K562 (cell line): ENCODE measurements at regions not wholly inside any gene's neighbourhood (a gene's known extent, or its start where the extent isn't known, plus 50 kb on each side); places are given as distances from the start of the nearest gene placed in this dataset.

Experiments used
- ATAC-seq: fragments of 200-7000 bp; cut with Tn5 transposase; 3 replicates; pipeline ENCODE4 v1.9.1; 2020; ENCODE audit warnings: moderate library complexity
- BruUV-seq: library from RNA; stranded (reverse); fragments of 400-500 nt; replicated peaks from 2 replicates; lab custom pipeline; 2021; lab: Mats Ljungman, UMichigan
- CTCF ChIA-PET: fragments of 300-600 bp; formaldehyde crosslinking; extraction: SDS; loops from one replicate; lab custom pipeline; 2021; ENCODE audit warnings: low intra/inter-chr PET ratio; lab: Yijun Ruan, JAX
- POLR2A ChIA-PET: fragments of 300-600, 350-650 bp; sonication (Branson Sonifier 250); formaldehyde crosslinking; extraction: SDS; loops from one replicate; lab custom pipeline; 2021; ENCODE audit warnings: antibody characterized with exemption, inconsistent platforms; lab: Yijun Ruan, JAX
- DNase-seq, 4 experiments: peaks; one replicate each; pipeline versions ENCODE4 v3.0.0 to v3.0.0-alpha.2; 2011 to 2018; ENCODE audit warnings: low spot score in 3 of 4, mixed read lengths in 3 of 4; ENCODE audit errors: extremely low read depth in 1 of 4
- FAIRE-seq: peaks from 2 replicates; lab custom pipeline; 2011; peaks lifted over from hg19 to GRCh38; lab: Jason Lieb, UNC
- H2AFZ ChIP-seq: 2 replicates; pipeline ENCODE4 v1.6.0; 2011; ENCODE audit warnings: low read depth, low read length, control low read depth, inconsistent platforms
- H3K27ac ChIP-seq: fragments of 200-600 bp; 3 replicates; pipeline ENCODE4 v1.8.0; 2011; ENCODE audit warnings: low read depth, mild to moderate bottlenecking, control low read depth, inconsistent platforms, low read length, moderate library complexity, mixed read lengths; ENCODE audit errors: extremely low read depth
- H3K27me3 ChIP-seq, 2 experiments: fragments of 300-600 bp in 1 of 2; 2 replicates in 1 of 2; 3 replicates in 1 of 2; pipeline versions ENCODE4 v1.6.0 to v1.8.0; 2011; ENCODE audit warnings: inconsistent platforms in 2 of 2, low read length in 2 of 2, mild to moderate bottlenecking in 1 of 2, mixed read lengths in 1 of 2, moderate library complexity in 1 of 2; ENCODE audit not compliant: control insufficient read depth in 2 of 2, insufficient read depth in 2 of 2
- H3K36me3 ChIP-seq: fragments of 300-600 bp; 3 replicates; pipeline ENCODE4 v1.8.0; 2011; ENCODE audit warnings: mild to moderate bottlenecking, low read length, inconsistent platforms; ENCODE audit not compliant: control insufficient read depth, insufficient read depth
- H3K4me1 ChIP-seq, 2 experiments: fragments of 200-600 bp in 1 of 2; replicated peaks in 1 of 2; 2 replicates in 1 of 2; 3 replicates in 1 of 2; pipeline versions ENCODE4 v1.5.1 to v1.8.0; 2011; ENCODE audit warnings: inconsistent platforms in 2 of 2, low read length in 2 of 2, mild to moderate bottlenecking in 1 of 2, mixed read lengths in 1 of 2, moderate library complexity in 1 of 2; ENCODE audit not compliant: control insufficient read depth in 2 of 2, insufficient read depth in 2 of 2
- H3K4me2 ChIP-seq: 2 replicates; pipeline ENCODE4 v1.6.1; 2011; ENCODE audit warnings: low read length, control low read depth, inconsistent platforms, mixed read lengths; ENCODE audit not compliant: insufficient read depth
- H3K4me3 ChIP-seq: fragments of 200-600 bp; sonication (generic), shearing (Covaris generic); 2 replicates; pipeline ENCODE4 v1.5.1; 2016; ENCODE audit warnings: control low read depth, inconsistent platforms
- H3K79me2 ChIP-seq: fragments of 200-600 bp; 3 replicates; pipeline ENCODE4 v1.8.0; 2011; ENCODE audit warnings: low read length, inconsistent platforms; ENCODE audit not compliant: control insufficient read depth, insufficient read depth
- H3K9ac ChIP-seq, 2 experiments: 2 replicates each; pipeline versions ENCODE4 v1.6.0 to v1.6.1; 2011; ENCODE audit warnings: low read depth in 2 of 2, low read length in 2 of 2, control low read depth in 1 of 2, inconsistent platforms in 1 of 2, mild to moderate bottlenecking in 1 of 2, mixed read lengths in 1 of 2; ENCODE audit not compliant: insufficient read depth in 1 of 2
- H3K9me1 ChIP-seq: one replicate; pipeline ENCODE4 v1.6.0; 2011; ENCODE audit warnings: inconsistent platforms, mild to moderate bottlenecking, low read length, moderate library complexity; ENCODE audit not compliant: control insufficient read depth, insufficient read depth
- H3K9me3 ChIP-seq: replicated peaks from 2 replicates; pipeline ENCODE4 v1.5.1; 2011; ENCODE audit warnings: low read depth, low read length, inconsistent platforms; ENCODE audit not compliant: control insufficient read depth, insufficient read depth
- H4K20me1 ChIP-seq: replicated peaks from 2 replicates; pipeline ENCODE4 v1.6.1; 2011; ENCODE audit warnings: low read length, inconsistent platforms, mixed read lengths; ENCODE audit not compliant: control insufficient read depth, insufficient read depth
- EHMT2 ChIP-seq: fragments of 450-650 bp; IDR thresholded peaks from 2 replicates; pipeline ENCODE4 v1.6.1; 2018; ENCODE audit warnings: antibody characterized with exemption
- ETV1 ChIP-seq: fragments of 450-650 bp; conservative IDR thresholded peaks from 2 replicates; pipeline ENCODE4 v1.6.1; 2016; ENCODE audit warnings: missing genetic modification characterization, control low read depth, low read depth, missing compliant biosample characterization
- NEUROD1 ChIP-seq: fragments of 150-350 bp; IDR thresholded peaks from 2 replicates; pipeline ENCODE4 v1.6.1; 2014; ENCODE audit warnings: borderline replicate concordance, low read length, low read depth; ENCODE audit not compliant: partially characterized antibody
- RBM25 ChIP-seq: fragments of 200-400 bp; formaldehyde crosslinking; IDR thresholded peaks from 2 replicates; pipeline ENCODE4 v1.6.1; 2018; ENCODE audit warnings: low read length, low read depth, moderate library complexity; ENCODE audit not compliant: severe bottlenecking
- WGBS: fragments of 100-300 bp; shearing (Covaris generic); methylation state at CpG from one replicate; pipeline ENCODE4 v1.1.6; 2016; ENCODE audit warnings: low coverage, mixed read lengths; ENCODE audit not compliant: insufficient coverage; ENCODE audit errors: missing lambda C conversion rate; 5-methylcytosine and 5-hydroxymethylcytosine counted together
- in situ Hi-C: fragments of 300-500 bp; cut with MboI; formaldehyde crosslinking; loops from 4 replicates; pipeline ENCODE4 v1.15.0; 2018; ENCODE audit warnings: inconsistent platforms, mixed read lengths
- intact Hi-C: fragments of 100-400 bp; cut with micrococcal nuclease; formaldehyde crosslinking; loops from 2 replicates; pipeline ENCODE4 v1.14.2; 2022
- TF ChIP-seq, protein P1 (sequence below), 2 experiments: fragments of 450-650 bp; formaldehyde crosslinking in 1 of 2; IDR thresholded peaks; 2 replicates each; pipeline versions ENCODE4 v1.4.0 to v1.6.1; 2014 to 2020; ENCODE audit warnings: mild to moderate bottlenecking in 2 of 2, borderline replicate concordance in 1 of 2, low read depth in 1 of 2

DNA sequence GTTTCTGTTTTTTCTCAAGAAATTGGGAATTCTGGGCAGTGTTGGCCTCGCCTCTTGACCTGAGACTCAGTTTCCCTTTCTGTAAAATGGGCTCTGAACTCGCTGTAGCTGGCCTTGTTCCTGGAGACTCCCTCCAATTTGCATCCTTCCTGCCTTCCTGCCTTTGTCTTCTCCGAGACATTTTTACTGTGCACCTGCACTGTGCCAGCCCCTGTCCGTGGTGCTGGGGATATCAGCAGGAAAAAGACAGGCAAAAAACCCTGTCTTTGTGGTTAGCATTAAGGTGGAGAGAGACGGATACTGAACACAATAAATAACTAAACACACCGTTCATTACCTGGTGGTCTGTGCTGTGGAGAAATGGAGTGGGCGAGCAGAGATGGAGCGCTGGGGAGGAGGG is 129.8 kb downstream of the AACS start:
- no peak for ATAC-seq
- H3K4me3 ChIP-seq, result no peak overlapping the region
- H3K9ac ChIP-seq, result no peak overlapping the region
- peaks cover 4% of the 10 kb centered on the region; the same call in 1 of the 2 replicates for H4K20me1 ChIP-seq
- POLR2A ChIA-PET, result no interaction called here
- peaks cover 4 to 17% of the 10 kb centered on the region in 2 experiments; a peak in 3 of 5 replicates for H3K27me3 ChIP-seq
- no peaks in the 10 kb centered on the region for H3K9me1 ChIP-seq
- no TSS peak for BruUV-seq
- 3% methylated on average over 8 of the region's 8 CpGs for WGBS
- no peak overlapping the region for H3K27ac ChIP-seq
- H3K36me3 ChIP-seq, result no peaks in the 10 kb centered on the region
- in situ Hi-C loops (no loop called here), intact Hi-C loops (no loop called here)
- no peak for DNase-seq
- CTCF ChIA-PET, result no interaction called here
- H3K4me1 ChIP-seq, result no peaks in the 10 kb centered on the region; a peak in 1 of 5 replicates
- H3K9me3 ChIP-seq, result no peaks in the 10 kb centered on the region
- H3K4me2 ChIP-seq, result no peak overlapping the region
- TF ChIP-seq, protein P1, sequence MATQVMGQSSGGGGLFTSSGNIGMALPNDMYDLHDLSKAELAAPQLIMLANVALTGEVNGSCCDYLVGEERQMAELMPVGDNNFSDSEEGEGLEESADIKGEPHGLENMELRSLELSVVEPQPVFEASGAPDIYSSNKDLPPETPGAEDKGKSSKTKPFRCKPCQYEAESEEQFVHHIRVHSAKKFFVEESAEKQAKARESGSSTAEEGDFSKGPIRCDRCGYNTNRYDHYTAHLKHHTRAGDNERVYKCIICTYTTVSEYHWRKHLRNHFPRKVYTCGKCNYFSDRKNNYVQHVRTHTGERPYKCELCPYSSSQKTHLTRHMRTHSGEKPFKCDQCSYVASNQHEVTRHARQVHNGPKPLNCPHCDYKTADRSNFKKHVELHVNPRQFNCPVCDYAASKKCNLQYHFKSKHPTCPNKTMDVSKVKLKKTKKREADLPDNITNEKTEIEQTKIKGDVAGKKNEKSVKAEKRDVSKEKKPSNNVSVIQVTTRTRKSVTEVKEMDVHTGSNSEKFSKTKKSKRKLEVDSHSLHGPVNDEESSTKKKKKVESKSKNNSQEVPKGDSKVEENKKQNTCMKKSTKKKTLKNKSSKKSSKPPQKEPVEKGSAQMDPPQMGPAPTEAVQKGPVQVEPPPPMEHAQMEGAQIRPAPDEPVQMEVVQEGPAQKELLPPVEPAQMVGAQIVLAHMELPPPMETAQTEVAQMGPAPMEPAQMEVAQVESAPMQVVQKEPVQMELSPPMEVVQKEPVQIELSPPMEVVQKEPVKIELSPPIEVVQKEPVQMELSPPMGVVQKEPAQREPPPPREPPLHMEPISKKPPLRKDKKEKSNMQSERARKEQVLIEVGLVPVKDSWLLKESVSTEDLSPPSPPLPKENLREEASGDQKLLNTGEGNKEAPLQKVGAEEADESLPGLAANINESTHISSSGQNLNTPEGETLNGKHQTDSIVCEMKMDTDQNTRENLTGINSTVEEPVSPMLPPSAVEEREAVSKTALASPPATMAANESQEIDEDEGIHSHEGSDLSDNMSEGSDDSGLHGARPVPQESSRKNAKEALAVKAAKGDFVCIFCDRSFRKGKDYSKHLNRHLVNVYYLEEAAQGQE (IDR thresholded peaks at IDR 0.05; ENCODE audit: borderline replicate concordance), result peak; percentile 89
- TF ChIP-seq, protein P1 (CRISPR knock-in tag; IDR thresholded peaks at IDR 0.05; ENCODE audit: low read depth), result no peak
- TF ChIP-seq EHMT2, result 0 out of 2 replicates have a peak, but pooled peaks have one; percentile 36
- peak; percentile 42 for TF ChIP-seq RBM25
- no peak for TF ChIP-seq ETV1 (tag)
- TF ChIP-seq NEUROD1, result no peak
- H3K79me2 ChIP-seq, result no peaks in the 10 kb centered on the region
- no peak for FAIRE-seq
- no peak overlapping the region for H2AFZ ChIP-seq
